Kidney capillary endothelial cell (primary cell): ENCODE measurements at regions not wholly inside any gene's neighbourhood (a gene's known extent, or its start where the extent isn't known, plus 50 kb on each side); places are given as distances from the start of the nearest gene placed in this dataset.
"Not testable (repeated sequence)": the region's sequence is repeated elsewhere in the genome, so short reads cannot be mapped to it uniquely, and the experiment has no call there.

Experiments used
- DNase-seq: peaks from one replicate; pipeline ENCODE4 v3.0.0-alpha.2; 2018; ENCODE audit warnings: low spot score

- no peak for DNase-seq
These were observed 192.4 kb upstream of the LRP1B start for GRCh38 chr2:142323206-142323605.

- no peak for DNase-seq
These were observed 191.0 kb upstream of the LRP1B start for GRCh38 chr2:142321706-142322280.

DNA sequence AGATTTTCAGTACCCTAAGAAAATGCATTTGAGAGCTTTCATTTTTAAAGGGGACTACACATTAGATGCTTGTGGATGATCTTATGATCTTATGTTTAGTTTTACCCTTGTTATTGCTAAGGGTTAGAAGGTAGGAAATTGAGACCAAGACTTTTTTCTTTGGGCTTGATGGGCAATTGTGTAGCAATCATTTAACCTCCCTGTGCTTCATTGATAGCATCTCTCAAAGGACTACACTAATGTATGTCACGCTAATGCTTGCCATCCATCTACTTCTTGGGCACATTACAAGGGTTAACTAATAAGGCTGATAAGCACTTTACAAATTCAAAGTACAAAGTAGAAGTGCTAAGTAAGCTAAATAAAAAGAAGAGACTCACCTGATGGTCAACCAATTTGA is 189.3 kb upstream of the LRP1B start:
- DNase-seq: no peak

- DNase-seq: no peak
These were observed 185.2 kb upstream of the LRP1B start for GRCh38 chr2:142316049-142316448.

DNA sequence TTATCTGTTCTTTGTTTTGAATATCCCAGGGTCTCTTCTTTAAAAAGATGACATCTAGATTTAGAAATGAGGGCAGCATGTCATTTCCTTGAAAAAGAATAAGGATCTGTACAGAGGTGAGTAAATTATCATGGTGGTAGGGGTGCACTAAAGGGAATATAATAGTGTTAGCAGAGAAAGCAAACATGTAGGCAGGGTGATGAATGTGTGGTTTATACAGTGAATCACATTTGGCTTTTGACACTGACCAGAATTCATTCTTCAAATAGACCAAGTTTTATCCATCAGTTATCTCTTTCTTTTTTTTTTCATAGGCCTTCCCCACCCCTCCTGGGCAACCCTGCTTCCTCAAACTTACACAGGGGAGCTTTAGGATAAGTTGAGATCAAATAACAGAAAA is 184.5 kb upstream of the LRP1B start:
- no peak for DNase-seq

GRCh38 chr2:142314164-142314563 is 183.3 kb upstream of the LRP1B start:
- DNase-seq: no peak

- DNase-seq: no peak
These were observed 179.7 kb upstream of the LRP1B start for GRCh38 chr2:142310530-142310929.

- DNase-seq: no peak
These were observed 177.9 kb upstream of the LRP1B start for GRCh38 chr2:142308744-142309143.

- no peak for DNase-seq
These were observed 176.8 kb upstream of the LRP1B start for GRCh38 chr2:142307616-142308115.

GRCh38 chr2:142307086-142307485 is 176.3 kb upstream of the LRP1B start:
- DNase-seq: no peak

DNA sequence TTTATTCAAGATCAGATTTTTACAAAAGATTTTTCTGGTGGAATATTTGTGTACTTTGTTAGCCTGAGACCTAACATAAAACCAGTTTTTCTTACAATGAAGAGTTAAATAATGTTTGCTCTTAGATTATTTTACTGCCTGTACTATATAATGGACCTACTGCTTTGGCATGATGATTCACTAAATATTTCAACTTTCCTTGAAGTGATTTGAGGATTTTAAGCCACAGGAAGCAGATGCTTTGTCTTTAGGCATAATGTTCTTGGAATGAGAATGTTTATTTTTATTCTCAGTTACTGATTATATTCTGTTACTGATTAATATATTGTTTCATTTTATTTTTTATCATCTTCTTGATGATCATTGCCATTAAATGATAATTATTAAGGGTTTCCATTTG is 175.3 kb upstream of the LRP1B start:
- DNase-seq: no peak

- no peak for DNase-seq
These were observed 169.7 kb upstream of the LRP1B start for GRCh38 chr2:142300517-142300916.

GRCh38 chr2:142299021-142299420 is 168.2 kb upstream of the LRP1B start:
- no peak for DNase-seq

DNA sequence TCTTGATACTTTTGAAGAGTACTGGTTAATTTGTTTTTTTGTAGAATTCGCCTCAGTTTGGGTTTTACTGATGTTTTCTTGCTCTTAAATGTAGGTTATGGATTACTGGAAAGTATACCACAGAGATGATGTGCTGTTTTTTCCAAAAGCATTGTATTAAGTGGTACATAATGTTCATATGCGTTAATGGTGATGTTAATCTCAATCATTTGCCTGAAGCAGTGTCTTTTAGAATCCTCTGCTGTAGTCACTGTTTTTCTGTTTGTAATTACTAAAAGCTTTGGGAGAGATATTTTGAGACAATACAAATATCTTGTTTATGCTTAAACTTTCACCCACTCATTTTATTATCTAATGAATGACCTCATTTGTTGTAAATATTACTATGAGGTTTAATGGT is 163.4 kb upstream of the LRP1B start:
- no peak for DNase-seq

- no peak for DNase-seq
These were observed 161.2 kb upstream of the LRP1B start for GRCh38 chr2:142291969-142292368.

DNA sequence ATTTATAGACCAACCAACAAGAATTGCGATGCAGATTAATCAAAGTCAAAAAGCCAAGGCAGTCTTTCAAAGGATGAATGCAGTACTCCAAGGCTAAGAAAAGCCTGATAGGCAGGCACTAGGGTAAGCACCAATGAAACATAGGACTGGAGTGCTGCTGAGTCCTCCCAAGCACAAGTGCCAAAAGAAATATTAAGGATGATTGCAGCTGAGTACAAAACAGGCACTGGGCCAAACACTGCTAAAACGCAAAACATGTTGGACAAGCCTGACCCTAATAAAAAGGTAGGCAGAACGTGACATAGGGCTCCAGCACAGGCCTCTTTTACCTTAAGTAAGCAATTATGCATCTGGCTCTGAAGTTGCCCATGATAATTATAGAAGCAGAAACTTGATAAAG is 160.1 kb upstream of the LRP1B start:
- no peak for DNase-seq

- DNase-seq: no peak
These were observed 155.8 kb upstream of the LRP1B start for GRCh38 chr2:142286618-142287017.

DNA sequence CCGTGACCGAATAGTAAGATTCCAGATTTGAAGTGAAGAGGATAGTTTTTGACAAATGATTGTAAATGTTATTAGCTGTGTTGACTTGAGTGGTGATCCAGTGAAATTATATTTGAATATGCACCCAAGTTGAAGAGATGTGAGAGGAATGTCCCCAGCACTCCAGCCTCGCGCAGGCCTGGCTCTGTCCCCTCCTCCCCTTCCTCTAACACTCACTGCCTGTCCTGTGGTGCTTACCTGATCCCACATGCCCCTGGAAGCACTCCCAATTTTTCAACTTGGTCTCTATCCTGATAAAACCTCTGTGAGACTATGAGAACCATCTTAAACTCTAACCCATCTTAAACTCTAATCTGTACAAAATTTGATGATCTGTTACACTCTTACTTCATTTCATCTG is 154.7 kb upstream of the LRP1B start:
- no peak for DNase-seq

GRCh38 chr2:142284336-142284735 is 153.5 kb upstream of the LRP1B start:
- DNase-seq: not testable (repeated sequence)

DNA sequence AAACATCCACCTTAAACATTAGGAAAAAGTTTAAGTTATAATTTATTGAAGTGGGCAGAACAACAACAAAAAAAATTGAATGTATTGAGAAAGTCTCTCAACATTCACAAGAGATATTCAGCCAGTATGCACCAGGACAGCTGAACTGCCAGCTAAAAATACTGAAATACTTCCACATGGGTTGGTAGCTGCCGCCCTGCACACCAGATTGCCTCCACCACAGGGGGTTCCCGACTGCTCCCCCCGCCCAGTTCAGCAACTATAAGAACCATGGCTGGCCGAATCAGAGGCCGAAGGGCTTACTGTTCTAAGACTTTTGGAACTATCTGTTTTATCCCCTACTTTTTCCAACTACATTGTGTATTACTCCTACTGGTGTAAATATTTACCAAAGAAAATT is 150.0 kb upstream of the LRP1B start:
- no peak for DNase-seq

- DNase-seq: no peak
These were observed 140.2 kb upstream of the LRP1B start for GRCh38 chr2:142270990-142271389.

GRCh38 chr2:142270291-142270690 is 139.5 kb upstream of the LRP1B start:
- DNase-seq: no peak

- no peak for DNase-seq
These were observed 128.5 kb upstream of the LRP1B start for GRCh38 chr2:142259356-142259755.

GRCh38 chr2:142254031-142254430 is 123.2 kb upstream of the LRP1B start:
- DNase-seq: no peak

GRCh38 chr2:142241016-142241415 is 110.2 kb upstream of the LRP1B start:
- DNase-seq: no peak
